ENCODE measurements at regions not wholly inside any gene's neighbourhood (a gene's known extent, or its start where the extent isn't known, plus 50 kb on each side); places are given as distances from the start of the nearest gene placed in this dataset.

GRCh38 chr14:98114122-98114895 lies 1157.7 kb downstream of the BCL11B start:
- peaks cover 0 to 9% (median 0%) of the 10 kb centered on the region in 4 donors for H3K4me1 ChIP-seq
- no peak overlapping the region for H3K27ac ChIP-seq
- no peaks in the 10 kb centered on the region for H3K36me3 ChIP-seq
- no peak for TF ChIP-seq CTCF (IDR thresholded peaks at IDR 0.05)
- H3K27me3 ChIP-seq: no peaks in the 10 kb centered on the region
- no peak for DNase-seq
- no peaks in the 10 kb centered on the region for H3K9me3 ChIP-seq
- H3K4me3 ChIP-seq: no peak overlapping the region
- intact Hi-C loops (cut with DNase I; ENCODE audit: low total_unique reads): no loop called here

- DNase-seq: no peak
- no peak for TF ChIP-seq CTCF (IDR thresholded peaks at IDR 0.05)
- H3K4me1 ChIP-seq: peaks cover 0 to 9% (median 0%) of the 10 kb centered on the region in 4 donors
- no peaks in the 10 kb centered on the region for H3K9me3 ChIP-seq
- H3K27me3 ChIP-seq: no peaks in the 10 kb centered on the region
- H3K27ac ChIP-seq: no peak overlapping the region
- H3K4me3 ChIP-seq: no peak overlapping the region
- no peaks in the 10 kb centered on the region for H3K36me3 ChIP-seq
- intact Hi-C loops (cut with DNase I; ENCODE audit: low total_unique reads): no loop called here
These were observed 1157.1 kb downstream of the BCL11B start for GRCh38 chr14:98114946-98115345.

GRCh38 chr14:98118749-98119148 lies 1153.2 kb downstream of the BCL11B start:
- no peak for TF ChIP-seq CTCF (IDR thresholded peaks at IDR 0.05)
- intact Hi-C loops (cut with DNase I; ENCODE audit: low total_unique reads): no loop called here

GRCh38 chr14:98119739-98120138 lies 1152.3 kb downstream of the BCL11B start:
- Histone ChIP-seq H3K4me1 (peaks cover 0 to 4% (median 0%) of the 10 kb centered on the region in 4 donors), H3K4me3 (no peak overlapping the region), H3K27me3 (no peaks in the 10 kb centered on the region), H3K9me3 (no peaks in the 10 kb centered on the region), H3K27ac (no peak overlapping the region), H3K36me3 (no peaks in the 10 kb centered on the region)
- intact Hi-C loops (cut with DNase I; ENCODE audit: low total_unique reads): no loop called here
- TF ChIP-seq CTCF (IDR thresholded peaks at IDR 0.05): no peak
- DNase-seq: no peak

More at GRCh38 chr14:98118749-98119148, 1153.2 kb downstream of the BCL11B start:
- no peaks in the 10 kb centered on the region for H3K36me3 ChIP-seq
- no peak for DNase-seq
- H3K27me3 ChIP-seq: no peaks in the 10 kb centered on the region
- H3K4me3 ChIP-seq: no peak overlapping the region
- no peak overlapping the region for H3K27ac ChIP-seq
- H3K9me3 ChIP-seq: no peaks in the 10 kb centered on the region
- H3K4me1 ChIP-seq: peaks cover 0 to 9% (median 0%) of the 10 kb centered on the region in 4 donors

- DNase-seq: no peak
- intact Hi-C loops (cut with DNase I; ENCODE audit: low total_unique reads): no loop called here
- H3K4me3 ChIP-seq: no peak overlapping the region
- H3K36me3 ChIP-seq: no peaks in the 10 kb centered on the region
- no peak overlapping the region for H3K27ac ChIP-seq
- H3K4me1 ChIP-seq: no peaks in the 10 kb centered on the region
- H3K27me3 ChIP-seq: no peaks in the 10 kb centered on the region
- no peaks in the 10 kb centered on the region for H3K9me3 ChIP-seq
- TF ChIP-seq CTCF (IDR thresholded peaks at IDR 0.05): no peak
These were observed 1151.0 kb downstream of the BCL11B start for GRCh38 chr14:98120831-98121464.
